Astrocyte (in vitro differentiated cells and primary cell): ENCODE measurements at regions not wholly inside any gene's neighbourhood (a gene's known extent, or its start where the extent isn't known, plus 50 kb on each side); places are given as distances from the start of the nearest gene placed in this dataset.

Experiments
- CTCF ChIP-seq: IDR thresholded peaks from 2 replicates; pipeline ENCODE4 v1.5.1; 2011; ENCODE audit warnings: low read depth, mild to moderate bottlenecking, inconsistent platforms, low read length, moderate library complexity; ENCODE audit not compliant: insufficient read depth
- EZH2 ChIP-seq: IDR thresholded peaks from 2 replicates; pipeline ENCODE4 v1.6.1; 2012; ENCODE audit warnings: mild to moderate bottlenecking, low read length, inconsistent platforms; ENCODE audit not compliant: insufficient read depth

- no peak for TF ChIP-seq CTCF
- TF ChIP-seq EZH2: no peak
Measured at GRCh38 chr5:110219769-110220168, 506.7 kb downstream of the TMEM232 start.
